GM23338 (cell line): ENCODE measurements at regions not wholly inside any gene's neighbourhood (a gene's known extent, or its start where the extent isn't known, plus 50 kb on each side); places are given as distances from the start of the nearest gene placed in this dataset.

Experiments
- ATAC-seq: fragments of 200-7000 bp; cut with Tn5 transposase; 3 replicates; pipeline ENCODE4 v1.9.1; 2020
- DNase-seq: peaks from one replicate; pipeline ENCODE4 v3.0.0-alpha.2; 2015; ENCODE audit warnings: low spot score
- H2AFZ ChIP-seq: fragments of 200-600 bp; sonication (generic); 2 replicates; pipeline ENCODE4 v1.8.0; 2016; ENCODE audit warnings: antibody characterized with exemption, mild to moderate bottlenecking, moderate library complexity
- H3F3A ChIP-seq: fragments of 200-600 bp; sonication (generic); replicated peaks from 2 replicates; pipeline ENCODE4 v1.8.0; 2017; ENCODE audit warnings: antibody characterized with exemption, mixed run types, low read depth
- H3K27ac ChIP-seq: fragments of 200-600 bp; sonication (generic); 2 replicates; pipeline ENCODE4 v1.6.1; 2016; ENCODE audit warnings: low read depth
- H3K27me3 ChIP-seq: fragments of 200-600 bp; sonication (generic); 2 replicates; pipeline ENCODE4 v1.8.0; 2016; ENCODE audit warnings: mild to moderate bottlenecking, mixed run types, moderate library complexity; ENCODE audit not compliant: insufficient read depth
- H3K36me3 ChIP-seq: fragments of 200-600 bp; sonication (generic); 2 replicates; pipeline ENCODE4 v1.8.0; 2016; ENCODE audit warnings: mild to moderate bottlenecking; ENCODE audit not compliant: insufficient read depth
- H3K4me1 ChIP-seq: fragments of 200-600 bp; sonication (generic); 2 replicates; pipeline ENCODE4 v1.8.0; 2016; ENCODE audit warnings: mild to moderate bottlenecking, moderate library complexity; ENCODE audit not compliant: insufficient read depth
- H3K4me2 ChIP-seq: fragments of 200-600 bp; sonication (generic); 2 replicates; pipeline ENCODE4 v1.7.1; 2017; ENCODE audit warnings: mixed run types
- H3K4me3 ChIP-seq: fragments of 200-600 bp; sonication (generic); 2 replicates; pipeline ENCODE4 v1.6.1; 2016; ENCODE audit warnings: mixed run types
- H3K79me2 ChIP-seq: fragments of 200-600 bp; sonication (generic); replicated peaks from 2 replicates; pipeline ENCODE4 v1.8.0; 2017; ENCODE audit warnings: mild to moderate bottlenecking; ENCODE audit not compliant: insufficient read depth
- H3K9me2 ChIP-seq: fragments of 200-600 bp; sonication (generic); 2 replicates; pipeline ENCODE4 v1.8.0; 2017; ENCODE audit not compliant: insufficient read depth
- H4K20me1 ChIP-seq: fragments of 200-600 bp; sonication (generic); replicated peaks from 2 replicates; pipeline ENCODE4 v1.8.0; 2017; ENCODE audit warnings: mild to moderate bottlenecking; ENCODE audit not compliant: insufficient read depth
- H3K27ac Mint-ChIP-seq: 2 replicates; pipeline ENCODE4 v1.8.0; 2020; ENCODE audit warnings: inconsistent platforms, mild to moderate bottlenecking, moderate library complexity, mixed read lengths
- H3K27me3 Mint-ChIP-seq: 3 replicates; pipeline ENCODE4 v1.8.0; 2022; ENCODE audit warnings: low read depth, mild to moderate bottlenecking, moderate library complexity, mixed read lengths, inconsistent platforms; ENCODE audit not compliant: insufficient read depth, poor library complexity
- H3K36me3 Mint-ChIP-seq: 3 replicates; pipeline ENCODE4 v1.8.0; 2021; ENCODE audit warnings: low read depth, mild to moderate bottlenecking, inconsistent platforms, moderate library complexity, mixed read lengths
- H3K4me1 Mint-ChIP-seq: 3 replicates; pipeline ENCODE4 v1.8.0; 2020; ENCODE audit warnings: mild to moderate bottlenecking, inconsistent platforms, mixed read lengths
- H3K4me3 Mint-ChIP-seq: 3 replicates; pipeline ENCODE4 v1.8.0; 2021; ENCODE audit warnings: moderate library complexity, mild to moderate bottlenecking, inconsistent platforms, mixed read lengths
- H3K9me3 Mint-ChIP-seq: 3 replicates; pipeline ENCODE4 v1.8.0; 2020; ENCODE audit warnings: moderate library complexity, mild to moderate bottlenecking, inconsistent platforms, mixed read lengths
- CREB1 ChIP-seq: fragments of 250-450 bp; sonication (Bioruptor Pico); IDR thresholded peaks from 2 replicates; pipeline ENCODE4 v1.5.0; 2020; ENCODE audit warnings: low read depth, mild to moderate bottlenecking, moderate library complexity
- ETS1 ChIP-seq: IDR thresholded peaks from 2 replicates; pipeline ENCODE4 v1.6.1; 2016; ENCODE audit warnings: antibody characterized with exemption
- EZH2phosphoT487 ChIP-seq: fragments of 200-600 bp; sonication (generic); IDR thresholded peaks from one replicate; pipeline ENCODE4 v1.8.1; 2018; ENCODE audit warnings: antibody characterized with exemption; ENCODE audit not compliant: unreplicated experiment
- POLR2AphosphoS5 ChIP-seq: IDR thresholded peaks from 2 replicates; pipeline ENCODE4 v1.6.1; 2016; ENCODE audit warnings: antibody characterized with exemption, low read depth
- REST ChIP-seq: IDR thresholded peaks from one replicate; pipeline ENCODE4 v1.6.1; 2018; ENCODE audit warnings: antibody characterized with exemption; ENCODE audit not compliant: unreplicated experiment
- STAT1 ChIP-seq: IDR thresholded peaks from one replicate; pipeline ENCODE4 v1.6.1; 2016; ENCODE audit warnings: antibody characterized with exemption; ENCODE audit not compliant: unreplicated experiment
- ZNF114 ChIP-seq: fragments of 250-450 bp; sonication (Bioruptor Pico); IDR thresholded peaks from 2 replicates; pipeline ENCODE4 v1.5.0; 2020; ENCODE audit warnings: mild to moderate bottlenecking, moderate library complexity
- ZNF462 ChIP-seq: fragments of 250-450 bp; sonication (Bioruptor Pico); IDR thresholded peaks from 2 replicates; pipeline ENCODE4 v1.5.0; 2020; ENCODE audit warnings: mild to moderate bottlenecking, moderate library complexity

- Histone ChIP-seq H3K9me2 (no peaks in the 10 kb centered on the region), H3K4me3 (no peak overlapping the region), H3K79me2 (no peaks in the 10 kb centered on the region), H4K20me1 (no peaks in the 10 kb centered on the region), H2AFZ (no peak overlapping the region), H3K36me3 (no peaks in the 10 kb centered on the region), H3F3A (no peaks in the 10 kb centered on the region), H3K4me1 (no peaks in the 10 kb centered on the region), H3K27ac (no peak overlapping the region), H3K27me3 (no peaks in the 10 kb centered on the region), H3K4me2 (no peak overlapping the region)
- Mint-ChIP-seq H3K27me3 (no peaks in the 10 kb centered on the region), H3K4me1 (peaks cover 3% of the 10 kb centered on the region; the same call in 2 of the 3 replicates), H3K4me3 (no peak overlapping the region), H3K9me3 (peaks cover 8% of the 10 kb centered on the region), H3K27ac (no peak overlapping the region), H3K36me3 (peaks cover 8% of the 10 kb centered on the region; the same call in 2 of the 3 replicates)
- TF ChIP-seq EZH2phosphoT487 (no peak), ZNF114 (no peak), REST (no peak), POLR2AphosphoS5 (no peak), CREB1 (CRISPR knock-in tag) (no peak), ETS1 (no peak), ZNF462 (CRISPR knock-in tag) (no peak), STAT1 (no peak)
- no peak for ATAC-seq
- no peak for DNase-seq
Observed at GRCh38 chrX:122134291-122134690, 1049.8 kb upstream of the GRIA3 start.
